HG03521 (cell line): ENCODE measurements at regions not wholly inside any gene's neighbourhood (a gene's known extent, or its start where the extent isn't known, plus 50 kb on each side); places are given as distances from the start of the nearest gene placed in this dataset.
"Not testable (repeated sequence)": the region's sequence is repeated elsewhere in the genome, so short reads cannot be mapped to it uniquely, and the experiment has no call there.

Source experiments
- ATAC-seq: cut with Tn5 transposase; IDR thresholded peaks from one replicate; pipeline ENCODE4 v1.9.1; 2021; ENCODE audit warnings: mild to moderate bottlenecking, moderate library complexity; ENCODE audit not compliant: unreplicated experiment

DNA sequence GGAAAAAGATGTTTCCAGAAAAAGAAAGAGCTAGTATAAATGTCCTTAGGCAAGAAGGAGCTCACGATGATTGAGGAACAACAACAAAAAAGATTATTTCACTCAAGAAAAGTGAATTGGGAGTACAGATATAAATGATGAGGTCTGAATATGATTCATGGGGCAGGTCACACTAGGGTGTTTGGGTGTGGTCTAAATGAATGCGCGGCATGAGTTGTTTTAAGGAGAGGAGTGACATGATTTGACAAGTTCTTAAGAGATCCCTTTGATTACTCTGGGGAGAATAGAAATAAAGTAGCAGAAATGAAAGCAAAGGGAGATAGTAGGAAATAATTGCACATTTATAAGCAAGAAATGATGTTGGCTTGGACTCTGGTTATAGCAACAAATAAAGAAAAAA is 59.3 kb downstream of the NUTM2D start:
- not testable (repeated sequence) for ATAC-seq

DNA sequence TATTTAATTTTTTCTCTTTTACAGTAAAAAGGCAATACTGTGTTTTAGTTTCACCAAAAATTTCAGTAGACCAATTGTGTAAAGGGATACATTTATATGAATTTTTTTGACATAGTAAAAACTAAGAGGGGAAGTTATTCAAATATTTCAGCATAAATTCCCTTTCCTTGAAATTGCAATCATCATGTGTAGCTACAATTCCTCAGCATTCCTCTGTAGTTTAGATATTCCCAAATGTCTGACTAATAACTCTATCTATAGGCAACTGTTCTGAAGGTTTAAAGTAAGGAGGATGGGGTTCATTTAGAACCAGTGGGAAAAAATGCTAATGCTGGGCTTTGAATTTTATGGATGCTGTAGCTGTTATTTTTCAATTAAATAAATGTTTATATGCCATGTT is 65.1 kb downstream of the NUTM2D start:
- not testable (repeated sequence) for ATAC-seq

DNA sequence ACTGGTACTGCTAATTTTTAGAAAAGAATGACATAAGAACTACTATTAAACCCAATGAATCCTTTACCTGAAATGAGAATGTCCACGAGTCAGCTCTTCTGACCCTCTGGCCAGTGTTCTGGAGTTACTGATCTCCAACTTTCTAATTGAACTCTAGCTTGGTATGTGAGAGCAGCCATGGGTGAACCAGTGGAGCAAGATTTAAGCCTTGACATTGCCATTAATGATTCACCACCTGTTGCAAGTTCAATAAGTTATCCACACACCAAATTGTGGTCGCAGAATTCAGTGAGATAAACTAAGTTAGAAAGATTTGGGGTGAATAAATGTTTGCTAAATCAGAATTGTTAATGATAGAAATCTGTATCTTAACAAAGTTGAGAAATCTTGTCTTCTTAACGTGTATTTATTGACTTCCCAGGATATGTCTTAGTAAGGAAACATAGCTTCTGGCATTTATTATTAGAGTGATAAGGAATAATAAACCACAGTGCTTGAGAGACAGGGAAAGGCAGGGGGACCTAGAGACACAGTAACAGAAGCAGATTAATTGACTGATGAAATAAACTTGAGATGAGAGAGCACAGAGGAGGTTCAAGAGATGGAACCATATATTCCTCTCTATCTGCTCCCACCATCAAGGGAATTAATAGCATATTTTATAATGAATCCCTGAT is 67.3 kb downstream of the NUTM2D start:
- ATAC-seq: not testable (repeated sequence)

DNA sequence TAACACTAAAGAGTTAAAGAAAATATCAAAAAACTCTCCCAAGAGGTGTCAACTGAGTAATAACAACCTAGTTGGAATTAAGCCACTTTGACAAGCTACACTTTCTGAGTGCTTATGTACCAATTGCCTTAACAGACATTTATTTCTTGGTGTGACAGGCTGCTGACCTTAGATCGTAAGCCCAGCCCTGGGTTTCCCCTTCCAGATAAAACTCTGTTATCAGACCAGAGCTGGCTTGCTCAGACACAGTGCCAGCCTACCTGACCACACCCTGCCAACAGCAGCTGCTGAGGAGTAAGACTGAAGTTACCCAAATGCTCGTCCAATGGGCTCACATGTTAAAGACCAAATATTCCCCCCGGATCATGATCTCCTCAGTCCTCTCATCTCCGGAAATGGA is 70.9 kb upstream of the MINPP1 start:
- not testable (repeated sequence) for ATAC-seq

DNA sequence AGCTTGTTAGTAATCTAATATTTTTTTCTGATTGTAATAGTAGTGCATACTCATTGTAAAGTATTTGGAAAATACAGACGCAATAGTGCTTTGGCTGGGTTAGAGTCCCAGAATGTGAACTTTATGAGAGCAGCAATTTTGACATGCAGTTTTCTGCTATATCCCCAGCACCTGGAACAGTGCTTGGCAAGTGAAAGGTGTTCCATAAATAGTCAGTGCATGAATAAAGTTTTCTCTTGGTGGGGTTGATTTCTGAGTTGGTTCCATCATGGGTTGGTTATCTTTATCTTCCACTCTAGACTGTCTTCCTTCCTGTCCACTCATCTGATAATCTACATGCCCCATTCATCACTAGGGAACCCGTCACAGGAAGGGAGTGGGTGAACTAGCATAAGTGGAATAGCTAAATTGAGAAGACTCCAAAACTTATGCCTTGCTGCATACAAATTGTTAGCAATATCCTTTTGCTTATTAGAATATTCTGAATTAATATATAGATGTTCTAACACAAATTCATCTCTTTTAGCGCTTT is 69.3 kb upstream of the MINPP1 start:
- ATAC-seq: not testable (repeated sequence)

DNA sequence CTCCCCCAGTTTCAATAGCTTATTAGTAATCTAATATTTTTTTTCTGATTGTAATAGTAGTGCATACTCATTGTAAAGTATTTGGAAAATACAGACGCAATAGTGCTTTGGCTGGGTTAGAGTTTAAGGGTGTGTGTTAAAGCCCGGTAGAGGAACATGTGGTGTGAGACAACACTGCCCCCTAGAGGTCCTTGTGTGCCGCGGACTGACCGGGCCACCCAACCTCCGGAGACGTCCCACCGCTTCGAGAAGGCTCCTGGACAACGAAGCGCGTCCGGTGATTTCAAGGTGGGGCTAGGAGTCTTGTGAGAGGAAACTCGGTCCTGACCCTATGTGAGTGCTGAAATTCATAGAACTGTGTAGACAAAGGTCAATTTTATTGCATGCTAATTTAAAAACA is 68.6 kb upstream of the MINPP1 start:
- ATAC-seq: peak; percentile 73

DNA sequence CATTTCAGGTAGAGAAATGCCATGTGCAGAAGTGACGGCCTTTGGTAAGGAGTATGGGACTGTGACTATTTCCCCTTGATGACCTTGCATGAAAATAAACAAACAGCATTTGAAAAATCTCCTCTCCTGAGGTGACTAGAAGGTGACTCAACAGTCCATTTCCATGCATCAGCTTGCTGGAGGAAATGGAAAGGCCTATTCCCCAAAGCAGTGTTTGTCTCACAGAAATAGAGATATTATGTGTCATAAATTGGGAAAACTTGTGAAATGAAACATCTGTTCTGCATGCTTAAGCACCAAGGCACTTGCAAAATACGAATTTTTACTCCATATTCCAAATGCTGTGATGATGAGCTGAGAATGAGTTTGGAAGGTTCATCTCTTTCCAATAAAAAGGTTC is 67.2 kb upstream of the MINPP1 start:
- ATAC-seq: not testable (repeated sequence)
